ENCODE measurements at regions not wholly inside any gene's neighbourhood (a gene's known extent, or its start where the extent isn't known, plus 50 kb on each side); places are given as distances from the start of the nearest gene placed in this dataset.

DNA sequence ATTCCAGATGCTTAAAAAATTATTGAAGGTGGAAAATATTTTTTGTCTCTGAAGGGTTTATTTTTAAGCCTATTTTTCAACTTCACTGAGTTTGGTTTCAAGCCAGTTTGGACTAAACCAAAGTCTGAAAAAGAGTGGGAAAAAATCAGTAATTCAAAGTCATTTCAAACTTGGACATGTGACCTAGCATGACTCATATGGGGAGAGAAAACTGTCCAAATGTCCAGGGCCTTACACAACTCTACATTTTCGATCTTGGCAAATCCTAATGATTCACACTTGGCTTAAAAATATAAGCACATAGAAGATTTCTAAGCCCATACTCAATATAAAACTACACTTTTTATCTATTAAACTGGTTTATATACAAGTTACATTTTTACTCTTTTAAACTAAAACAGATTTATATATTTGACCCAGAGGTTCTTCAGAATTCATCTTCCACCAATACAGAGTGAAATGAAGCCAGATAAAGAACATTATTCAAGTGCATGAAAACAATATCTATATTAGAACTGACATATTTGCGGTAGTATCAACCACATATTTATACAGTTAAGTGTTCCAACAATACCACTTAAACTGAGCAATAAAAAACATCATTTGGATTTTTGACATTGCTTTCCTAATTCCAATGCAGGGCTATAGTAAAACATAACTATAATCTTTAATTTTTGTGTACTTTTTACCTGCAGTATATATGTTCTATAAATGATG, 110.3 kb upstream of the TCF21 start:
- TF ChIP-seq, protein P1, sequence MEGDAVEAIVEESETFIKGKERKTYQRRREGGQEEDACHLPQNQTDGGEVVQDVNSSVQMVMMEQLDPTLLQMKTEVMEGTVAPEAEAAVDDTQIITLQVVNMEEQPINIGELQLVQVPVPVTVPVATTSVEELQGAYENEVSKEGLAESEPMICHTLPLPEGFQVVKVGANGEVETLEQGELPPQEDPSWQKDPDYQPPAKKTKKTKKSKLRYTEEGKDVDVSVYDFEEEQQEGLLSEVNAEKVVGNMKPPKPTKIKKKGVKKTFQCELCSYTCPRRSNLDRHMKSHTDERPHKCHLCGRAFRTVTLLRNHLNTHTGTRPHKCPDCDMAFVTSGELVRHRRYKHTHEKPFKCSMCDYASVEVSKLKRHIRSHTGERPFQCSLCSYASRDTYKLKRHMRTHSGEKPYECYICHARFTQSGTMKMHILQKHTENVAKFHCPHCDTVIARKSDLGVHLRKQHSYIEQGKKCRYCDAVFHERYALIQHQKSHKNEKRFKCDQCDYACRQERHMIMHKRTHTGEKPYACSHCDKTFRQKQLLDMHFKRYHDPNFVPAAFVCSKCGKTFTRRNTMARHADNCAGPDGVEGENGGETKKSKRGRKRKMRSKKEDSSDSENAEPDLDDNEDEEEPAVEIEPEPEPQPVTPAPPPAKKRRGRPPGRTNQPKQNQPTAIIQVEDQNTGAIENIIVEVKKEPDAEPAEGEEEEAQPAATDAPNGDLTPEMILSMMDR (tag by site-specific recombination; IDR thresholded peaks at IDR 0.05), result no peak
- no peak for TF ChIP-seq ZNF701 (tag by site-specific recombination; IDR thresholded peaks at IDR 0.05)
- TF ChIP-seq ZNF133 (tag by site-specific recombination; IDR thresholded peaks at IDR 0.05), result no peak
- TF ChIP-seq ZNF555 (tag by site-specific recombination; conservative IDR thresholded peaks at IDR 0.05), result no peak
- TF ChIP-seq, protein P2, sequence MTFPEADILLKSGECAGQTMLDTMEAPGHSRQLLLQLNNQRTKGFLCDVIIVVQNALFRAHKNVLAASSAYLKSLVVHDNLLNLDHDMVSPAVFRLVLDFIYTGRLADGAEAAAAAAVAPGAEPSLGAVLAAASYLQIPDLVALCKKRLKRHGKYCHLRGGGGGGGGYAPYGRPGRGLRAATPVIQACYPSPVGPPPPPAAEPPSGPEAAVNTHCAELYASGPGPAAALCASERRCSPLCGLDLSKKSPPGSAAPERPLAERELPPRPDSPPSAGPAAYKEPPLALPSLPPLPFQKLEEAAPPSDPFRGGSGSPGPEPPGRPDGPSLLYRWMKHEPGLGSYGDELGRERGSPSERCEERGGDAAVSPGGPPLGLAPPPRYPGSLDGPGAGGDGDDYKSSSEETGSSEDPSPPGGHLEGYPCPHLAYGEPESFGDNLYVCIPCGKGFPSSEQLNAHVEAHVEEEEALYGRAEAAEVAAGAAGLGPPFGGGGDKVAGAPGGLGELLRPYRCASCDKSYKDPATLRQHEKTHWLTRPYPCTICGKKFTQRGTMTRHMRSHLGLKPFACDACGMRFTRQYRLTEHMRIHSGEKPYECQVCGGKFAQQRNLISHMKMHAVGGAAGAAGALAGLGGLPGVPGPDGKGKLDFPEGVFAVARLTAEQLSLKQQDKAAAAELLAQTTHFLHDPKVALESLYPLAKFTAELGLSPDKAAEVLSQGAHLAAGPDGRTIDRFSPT (tag by site-specific recombination; IDR thresholded peaks at IDR 0.05), result no peak
- no peak for TF ChIP-seq YY1 (tag by site-specific recombination; IDR thresholded peaks at IDR 0.05)

All from HEK293 (cell line).